ENCODE measurements at regions not wholly inside any gene's neighbourhood (a gene's known extent, or its start where the extent isn't known, plus 50 kb on each side); places are given as distances from the start of the nearest gene placed in this dataset.

- no peak for DNase-seq
Observed at GRCh38 chr17:70879401-70879800, 710.1 kb downstream of the KCNJ2 start.

GRCh38 chr17:70881093-70881492 is 711.8 kb downstream of the KCNJ2 start:
- DNase-seq, result no peak

GRCh38 chr17:70882504-70882903 is 713.2 kb downstream of the KCNJ2 start:
- no peak for DNase-seq

- DNase-seq, result no peak
Observed at GRCh38 chr17:70886648-70887047, 717.3 kb downstream of the KCNJ2 start.

GRCh38 chr17:70888324-70888723 is 719.0 kb downstream of the KCNJ2 start:
- no peak for DNase-seq

GRCh38 chr17:70891306-70891705 is 722.0 kb downstream of the KCNJ2 start:
- DNase-seq, result no peak

GRCh38 chr17:70892527-70892926 is 723.2 kb downstream of the KCNJ2 start:
- no peak for DNase-seq

- no peak for DNase-seq
Observed at GRCh38 chr17:70896843-70897242, 727.5 kb downstream of the KCNJ2 start.

- DNase-seq, result no peak
Observed at GRCh38 chr17:70897446-70897845, 728.1 kb downstream of the KCNJ2 start.

- DNase-seq, result no peak
Observed at GRCh38 chr17:70901870-70902269, 732.5 kb downstream of the KCNJ2 start.

GRCh38 chr17:70905796-70906195 is 736.5 kb downstream of the KCNJ2 start:
- DNase-seq, result no peak

GRCh38 chr17:70906808-70907207 is 737.5 kb downstream of the KCNJ2 start:
- no peak for DNase-seq

GRCh38 chr17:70912716-70913485 is 743.6 kb downstream of the KCNJ2 start:
- DNase-seq, result no peak

- no peak for DNase-seq
Observed at GRCh38 chr17:70916469-70916868, 747.1 kb downstream of the KCNJ2 start.

GRCh38 chr17:70919241-70919640 is 749.9 kb downstream of the KCNJ2 start:
- no peak for DNase-seq

- DNase-seq, result no peak
Observed at GRCh38 chr17:70920416-70920815, 751.1 kb downstream of the KCNJ2 start.

- no peak for DNase-seq
Observed at GRCh38 chr17:70922268-70922667, 752.9 kb downstream of the KCNJ2 start.

- DNase-seq, result no peak
Observed at GRCh38 chr17:70924776-70925175, 755.4 kb downstream of the KCNJ2 start.

GRCh38 chr17:70929226-70929625 is 759.9 kb downstream of the KCNJ2 start:
- DNase-seq, result no peak

- DNase-seq, result no peak
Observed at GRCh38 chr17:70934231-70934630, 764.9 kb downstream of the KCNJ2 start.

GRCh38 chr17:70934835-70935234 is 765.5 kb downstream of the KCNJ2 start:
- DNase-seq, result no peak

- no peak for DNase-seq
Observed at GRCh38 chr17:70936724-70937123, 767.4 kb downstream of the KCNJ2 start.

GRCh38 chr17:70938336-70938735 is 769.0 kb downstream of the KCNJ2 start:
- DNase-seq, result no peak

GRCh38 chr17:70945386-70945785 is 776.1 kb downstream of the KCNJ2 start:
- no peak for DNase-seq

GRCh38 chr17:70947215-70947614 is 777.9 kb downstream of the KCNJ2 start:
- DNase-seq, result no peak

Measured in right kidney (tissue), 1 donor.